ENCODE measurements at regions not wholly inside any gene's neighbourhood (a gene's known extent, or its start where the extent isn't known, plus 50 kb on each side); places are given as distances from the start of the nearest gene placed in this dataset.

DNA sequence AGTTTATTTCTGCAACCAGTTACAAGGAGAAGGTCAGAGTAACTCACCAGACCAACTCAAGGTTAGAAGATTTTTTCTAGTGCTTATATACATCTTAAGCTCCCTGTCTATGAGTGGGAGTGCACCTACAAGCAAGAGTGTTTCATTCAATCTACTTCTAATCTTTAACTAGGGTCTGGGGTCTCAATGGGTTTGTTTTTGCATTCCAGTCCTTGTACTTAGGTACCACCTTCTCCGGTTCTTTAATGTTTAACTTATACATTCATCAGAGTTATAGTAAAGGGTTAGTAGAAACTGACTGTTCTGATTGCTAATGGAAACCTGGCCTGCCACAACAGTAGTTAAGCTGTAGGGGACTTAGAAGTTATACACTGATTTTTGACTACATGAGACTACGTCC lies 271.7 kb downstream of the HTR1A start:
- Histone ChIP-seq H3K9me3 (replicated peaks; ENCODE audit: insufficient read depth, low read length) (no peaks in the 10 kb centered on the region), H3K4me1 (ENCODE audit: low read length) (no peaks in the 10 kb centered on the region), H4K20me1 (ENCODE audit: insufficient read depth, low read length) (no peaks in the 10 kb centered on the region), H3K9me2 (replicated peaks; ENCODE audit: insufficient read depth, low read length) (no peaks in the 10 kb centered on the region), H3K27ac (ENCODE audit: low read length) (no peak overlapping the region), H3K79me2 (ENCODE audit: low read length) (no peaks in the 10 kb centered on the region), H3K36me3 (replicated peaks; ENCODE audit: insufficient read depth, low read length) (no peaks in the 10 kb centered on the region), H2AFZ (ENCODE audit: low read length) (no peak overlapping the region), H3K4me3 (ENCODE audit: low read length) (no peak overlapping the region), H3K9ac (ENCODE audit: low read length) (no peak overlapping the region), H3K4me2 (ENCODE audit: low read depth, low read length) (no peak overlapping the region), H3K27me3 (replicated peaks; ENCODE audit: insufficient read depth, low read length) (no peaks in the 10 kb centered on the region), H3F3A (ENCODE audit: insufficient read depth, low read length) (no peaks in the 10 kb centered on the region)
- no peak for DNase-seq
- no peak for TF ChIP-seq EZH2phosphoT487 (IDR thresholded peaks at IDR 0.05; ENCODE audit: low read length)
- no peak for TF ChIP-seq EZH2 (optimal IDR thresholded peaks at IDR 0.05; ENCODE audit: low read depth, low read length)
- TF ChIP-seq, protein P1, sequence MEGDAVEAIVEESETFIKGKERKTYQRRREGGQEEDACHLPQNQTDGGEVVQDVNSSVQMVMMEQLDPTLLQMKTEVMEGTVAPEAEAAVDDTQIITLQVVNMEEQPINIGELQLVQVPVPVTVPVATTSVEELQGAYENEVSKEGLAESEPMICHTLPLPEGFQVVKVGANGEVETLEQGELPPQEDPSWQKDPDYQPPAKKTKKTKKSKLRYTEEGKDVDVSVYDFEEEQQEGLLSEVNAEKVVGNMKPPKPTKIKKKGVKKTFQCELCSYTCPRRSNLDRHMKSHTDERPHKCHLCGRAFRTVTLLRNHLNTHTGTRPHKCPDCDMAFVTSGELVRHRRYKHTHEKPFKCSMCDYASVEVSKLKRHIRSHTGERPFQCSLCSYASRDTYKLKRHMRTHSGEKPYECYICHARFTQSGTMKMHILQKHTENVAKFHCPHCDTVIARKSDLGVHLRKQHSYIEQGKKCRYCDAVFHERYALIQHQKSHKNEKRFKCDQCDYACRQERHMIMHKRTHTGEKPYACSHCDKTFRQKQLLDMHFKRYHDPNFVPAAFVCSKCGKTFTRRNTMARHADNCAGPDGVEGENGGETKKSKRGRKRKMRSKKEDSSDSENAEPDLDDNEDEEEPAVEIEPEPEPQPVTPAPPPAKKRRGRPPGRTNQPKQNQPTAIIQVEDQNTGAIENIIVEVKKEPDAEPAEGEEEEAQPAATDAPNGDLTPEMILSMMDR (IDR thresholded peaks at IDR 0.05; ENCODE audit: low read length), result no peak

DNA sequence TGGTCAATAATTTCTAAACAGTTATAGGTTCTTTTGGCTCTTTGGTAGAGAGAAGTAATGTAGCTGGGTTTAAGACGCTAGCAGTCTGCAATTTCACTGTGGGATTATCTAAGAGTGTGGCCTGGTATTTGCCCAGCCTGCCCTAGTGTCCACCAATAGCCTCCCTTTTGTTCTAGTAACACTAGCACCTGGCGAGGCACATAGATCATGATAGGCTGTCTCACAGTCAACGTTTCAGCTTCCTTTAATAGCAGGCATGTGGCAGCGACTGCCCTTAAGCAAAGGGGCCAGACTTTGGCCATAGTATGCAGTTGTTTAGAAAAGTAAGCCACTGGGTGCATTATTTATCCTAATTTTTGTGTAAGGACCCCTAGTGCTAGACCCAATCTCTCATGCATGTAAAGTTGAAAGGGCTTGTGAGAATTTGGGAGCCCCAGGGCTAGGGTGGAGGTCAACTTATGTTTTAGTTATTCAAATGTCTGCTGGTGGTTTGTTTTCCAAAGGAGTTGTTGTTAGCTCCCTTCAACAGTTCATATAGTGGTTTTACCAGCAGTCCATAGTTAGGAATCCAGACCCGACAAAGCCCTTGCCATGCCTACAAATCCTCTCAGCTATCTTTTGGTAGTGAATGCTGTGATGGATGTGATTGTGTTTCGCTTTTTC lies 274.3 kb downstream of the HTR1A start:
- no peak overlapping the region for H3K4me2 ChIP-seq (ENCODE audit: low read depth, low read length)
- no peak for TF ChIP-seq EZH2 (optimal IDR thresholded peaks at IDR 0.05; ENCODE audit: low read depth, low read length)
- TF ChIP-seq, protein P1 (IDR thresholded peaks at IDR 0.05; ENCODE audit: low read length), result no peak
- no peak for DNase-seq

DNA sequence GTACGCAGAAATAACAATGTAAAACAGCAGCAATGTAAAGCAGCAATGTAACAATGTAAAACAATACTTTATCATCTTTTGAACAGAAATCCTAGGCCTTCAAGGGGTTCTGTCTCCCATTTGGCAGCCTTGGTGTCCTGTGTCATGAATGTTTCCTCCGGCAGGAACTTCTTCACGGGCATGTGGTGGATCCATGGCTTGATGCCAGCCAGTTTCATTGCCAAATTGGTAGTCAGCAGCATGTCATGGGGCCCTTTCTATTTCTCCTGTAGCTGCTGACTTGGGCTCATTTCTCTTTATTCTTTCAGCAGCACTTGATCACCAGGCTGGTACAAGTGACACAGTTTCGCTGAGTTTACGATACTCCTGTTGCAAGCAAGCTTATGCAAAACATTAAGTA lies 275.3 kb downstream of the HTR1A start:
- H3K9me3 ChIP-seq (replicated peaks; ENCODE audit: insufficient read depth, low read length), result no peaks in the 10 kb centered on the region
- H3K9ac ChIP-seq (ENCODE audit: low read length), result no peak overlapping the region
- no peak overlapping the region for H2AFZ ChIP-seq (ENCODE audit: low read length)
- no peak overlapping the region for H3K27ac ChIP-seq (ENCODE audit: low read length)
- no peaks in the 10 kb centered on the region for H3K9me2 ChIP-seq (replicated peaks; ENCODE audit: insufficient read depth, low read length)
- H3K36me3 ChIP-seq (replicated peaks; ENCODE audit: insufficient read depth, low read length), result no peaks in the 10 kb centered on the region
- H3K79me2 ChIP-seq (ENCODE audit: low read length), result no peaks in the 10 kb centered on the region
- no peaks in the 10 kb centered on the region for H3K4me1 ChIP-seq (ENCODE audit: low read length)
- no peak for DNase-seq
- no peaks in the 10 kb centered on the region for H3K27me3 ChIP-seq (replicated peaks; ENCODE audit: insufficient read depth, low read length)
- H4K20me1 ChIP-seq (ENCODE audit: insufficient read depth, low read length), result no peaks in the 10 kb centered on the region
- H3K4me3 ChIP-seq (ENCODE audit: low read length), result no peak overlapping the region
- no peak overlapping the region for H3K4me2 ChIP-seq (ENCODE audit: low read depth, low read length)
- TF ChIP-seq, protein P1 (IDR thresholded peaks at IDR 0.05; ENCODE audit: low read length), result no peak
- no peak for TF ChIP-seq EZH2phosphoT487 (IDR thresholded peaks at IDR 0.05; ENCODE audit: low read length)
- no peaks in the 10 kb centered on the region for H3F3A ChIP-seq (ENCODE audit: insufficient read depth, low read length)

More for the DNA sequence above, 274.3 kb downstream of the HTR1A start:
- no peaks in the 10 kb centered on the region for H3K4me1 ChIP-seq (ENCODE audit: low read length)
- no peak overlapping the region for H3K27ac ChIP-seq (ENCODE audit: low read length)
- H3K4me3 ChIP-seq (ENCODE audit: low read length), result no peak overlapping the region
- H4K20me1 ChIP-seq (ENCODE audit: insufficient read depth, low read length), result no peaks in the 10 kb centered on the region
- H3K27me3 ChIP-seq (replicated peaks; ENCODE audit: insufficient read depth, low read length), result no peaks in the 10 kb centered on the region
- no peaks in the 10 kb centered on the region for H3K79me2 ChIP-seq (ENCODE audit: low read length)
- H3K9me2 ChIP-seq (replicated peaks; ENCODE audit: insufficient read depth, low read length), result no peaks in the 10 kb centered on the region
- no peaks in the 10 kb centered on the region for H3K36me3 ChIP-seq (replicated peaks; ENCODE audit: insufficient read depth, low read length)
- H2AFZ ChIP-seq (ENCODE audit: low read length), result no peak overlapping the region
- no peaks in the 10 kb centered on the region for H3K9me3 ChIP-seq (replicated peaks; ENCODE audit: insufficient read depth, low read length)
- no peaks in the 10 kb centered on the region for H3F3A ChIP-seq (ENCODE audit: insufficient read depth, low read length)
- H3K9ac ChIP-seq (ENCODE audit: low read length), result no peak overlapping the region
